Lower leg skin (tissue), 4 donors: ENCODE measurements at regions not wholly inside any gene's neighbourhood (a gene's known extent, or its start where the extent isn't known, plus 50 kb on each side); places are given as distances from the start of the nearest gene placed in this dataset.
A peak's percentile ranks its signal among the peaks of the same experiment; 100 is the strongest.

Source experiments
- DNase-seq, 2 donors: peaks; one replicate each; pipeline ENCODE4 v3.0.0-alpha.2; 2019; ENCODE audit warnings: low spot score in 2 of 2
- H3K4me3 ChIP-seq: fragments of 200-600 bp; sonication (generic); 2 replicates; pipeline ENCODE4 v1.5.1; 2017; ENCODE audit warnings: mild to moderate bottlenecking, low read depth; ENCODE audit not compliant: poor library complexity, severe bottlenecking
- POLR2A ChIP-seq, 2 donors: fragments of 450-650 bp; IDR thresholded peaks; one replicate each; pipeline ENCODE4 v1.6.1; 2016 to 2017; ENCODE audit warnings: antibody characterized with exemption in 2 of 2, mild to moderate bottlenecking in 1 of 2, moderate library complexity in 1 of 2
- WGBS, 2 donors: methylation state at CpG; one replicate each; pipeline ENCODE4 v1.1.5; 2018; 5-methylcytosine and 5-hydroxymethylcytosine counted together
- intact Hi-C: fragments of 100-400 bp; cut with DNase I; formaldehyde crosslinking; loops from one replicate; pipeline ENCODE4 v1.15.0; 2023; ENCODE audit warnings: low total_unique reads
- TF ChIP-seq, protein P1 (sequence below), 3 donors: fragments of 450-650 bp; IDR thresholded peaks; one replicate each; pipeline ENCODE4 v1.5.1; 2016; ENCODE audit warnings: antibody characterized with exemption in 3 of 3, mild to moderate bottlenecking in 3 of 3, moderate library complexity in 2 of 3

DNA sequence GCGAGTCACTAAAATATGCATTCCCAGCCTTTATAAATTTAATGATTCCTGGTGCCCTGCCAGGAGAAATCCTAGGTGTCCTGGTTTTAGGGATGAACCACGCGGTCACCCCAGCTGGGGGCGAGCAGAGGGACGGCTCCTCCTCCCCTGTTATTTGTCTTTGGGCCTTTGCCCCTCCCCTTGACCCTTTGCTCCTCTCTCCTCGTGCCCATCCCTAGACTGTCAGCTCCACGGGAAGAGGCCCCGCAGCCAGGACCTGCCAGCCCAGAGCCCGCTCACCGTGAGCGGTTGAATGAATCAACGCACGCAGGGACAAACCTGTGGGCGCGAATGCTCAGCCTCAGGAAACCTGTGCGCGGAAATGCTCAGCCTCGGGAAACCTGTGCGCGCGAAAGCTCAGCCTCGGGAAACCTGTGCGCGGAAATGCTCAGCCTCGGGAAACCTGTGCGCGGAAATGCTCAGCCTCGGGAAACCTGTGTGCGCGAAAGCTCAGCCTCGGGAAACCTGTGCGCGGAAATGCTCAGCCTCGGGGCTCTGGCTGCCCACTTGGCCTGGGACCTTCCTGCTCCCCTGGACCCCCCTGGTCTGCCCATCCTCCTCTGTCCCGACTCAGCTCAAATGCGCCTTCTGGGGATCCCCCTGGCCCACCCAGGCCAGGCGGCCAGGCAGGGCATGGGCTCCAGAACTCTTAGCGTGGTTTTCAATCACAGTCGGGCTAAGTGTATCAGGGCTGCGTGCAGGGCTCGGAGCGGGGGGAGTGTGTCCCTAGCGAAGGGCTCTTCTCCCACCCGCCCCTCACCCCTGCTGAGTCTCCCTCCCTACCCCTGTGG lies 140.5 kb upstream of the COL5A1 start:
- H3K4me3 ChIP-seq, result no peak overlapping the region
- peak in 1 of 2 donors; percentile 76 for DNase-seq
- 27 to 44% methylated on average over 41 to 44 of the region's 44 CpGs for WGBS, 2 donors
- no peak for TF ChIP-seq POLR2A (IDR thresholded peaks at IDR 0.05)
- TF ChIP-seq, protein P1, sequence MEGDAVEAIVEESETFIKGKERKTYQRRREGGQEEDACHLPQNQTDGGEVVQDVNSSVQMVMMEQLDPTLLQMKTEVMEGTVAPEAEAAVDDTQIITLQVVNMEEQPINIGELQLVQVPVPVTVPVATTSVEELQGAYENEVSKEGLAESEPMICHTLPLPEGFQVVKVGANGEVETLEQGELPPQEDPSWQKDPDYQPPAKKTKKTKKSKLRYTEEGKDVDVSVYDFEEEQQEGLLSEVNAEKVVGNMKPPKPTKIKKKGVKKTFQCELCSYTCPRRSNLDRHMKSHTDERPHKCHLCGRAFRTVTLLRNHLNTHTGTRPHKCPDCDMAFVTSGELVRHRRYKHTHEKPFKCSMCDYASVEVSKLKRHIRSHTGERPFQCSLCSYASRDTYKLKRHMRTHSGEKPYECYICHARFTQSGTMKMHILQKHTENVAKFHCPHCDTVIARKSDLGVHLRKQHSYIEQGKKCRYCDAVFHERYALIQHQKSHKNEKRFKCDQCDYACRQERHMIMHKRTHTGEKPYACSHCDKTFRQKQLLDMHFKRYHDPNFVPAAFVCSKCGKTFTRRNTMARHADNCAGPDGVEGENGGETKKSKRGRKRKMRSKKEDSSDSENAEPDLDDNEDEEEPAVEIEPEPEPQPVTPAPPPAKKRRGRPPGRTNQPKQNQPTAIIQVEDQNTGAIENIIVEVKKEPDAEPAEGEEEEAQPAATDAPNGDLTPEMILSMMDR (IDR thresholded peaks at IDR 0.05), result no peak
- intact Hi-C loops, result no loop called here

DNA sequence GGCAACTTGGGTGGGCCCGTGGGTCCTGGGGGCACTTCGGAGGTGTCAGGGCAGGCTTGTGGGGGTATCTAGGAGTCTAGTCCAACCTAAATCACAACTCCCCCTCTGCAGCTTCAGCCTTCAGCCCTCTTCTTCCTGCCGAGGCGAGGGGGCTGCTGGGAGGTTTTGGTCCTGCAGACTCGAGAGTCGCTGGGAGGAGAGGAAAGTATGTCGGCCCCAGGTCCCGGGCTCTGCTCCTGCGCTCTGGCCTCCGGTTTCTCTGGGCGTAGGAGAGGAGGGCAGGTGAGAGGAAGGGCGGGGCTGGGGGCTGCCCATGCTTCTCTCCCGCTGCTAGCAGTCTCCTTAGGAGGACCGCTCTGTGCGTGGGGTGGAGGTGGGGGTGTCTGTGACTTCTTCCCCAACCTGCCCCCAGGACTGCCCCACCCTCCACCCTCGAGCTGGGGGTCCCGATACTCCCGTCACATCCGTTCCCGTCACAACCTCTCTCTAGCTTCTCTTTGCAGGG lies 139.8 kb upstream of the COL5A1 start:
- peak in 1 of 2 donors; percentile 61 for DNase-seq
- no peak overlapping the region for H3K4me3 ChIP-seq
- TF ChIP-seq POLR2A (IDR thresholded peaks at IDR 0.05), result no peak
- intact Hi-C loops, result no loop called here
- 46 to 48% methylated on average over 16 to 20 of the region's 20 CpGs for WGBS, 2 donors

DNA sequence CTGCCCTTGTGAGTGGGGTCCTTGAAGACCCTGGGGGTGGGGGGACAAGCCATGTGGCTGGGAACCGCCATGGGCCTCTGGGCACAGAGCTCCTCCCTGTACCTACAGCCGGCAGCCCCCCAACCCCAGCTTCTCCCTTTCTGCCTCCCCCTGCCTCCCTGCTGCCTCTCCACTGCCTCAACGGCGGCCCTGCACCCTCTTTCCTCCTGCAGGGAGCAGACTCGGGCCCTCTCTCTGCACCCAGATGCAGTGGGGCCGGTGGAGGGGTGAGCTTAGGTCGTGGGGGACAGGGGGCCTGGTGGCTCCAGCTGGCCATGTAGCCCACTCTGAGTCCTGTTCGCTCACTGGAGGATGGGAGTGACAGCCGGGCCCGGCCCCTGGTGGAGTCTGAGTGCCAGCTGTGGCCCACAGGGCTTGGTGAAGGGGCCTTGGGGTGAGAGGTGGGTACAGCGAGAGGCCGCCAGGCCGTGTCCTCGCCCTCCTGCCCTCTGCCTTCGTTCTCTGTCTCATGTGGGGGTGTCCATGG lies 139.3 kb upstream of the COL5A1 start:
- no peak for TF ChIP-seq POLR2A (IDR thresholded peaks at IDR 0.05)
- TF ChIP-seq, protein P1 (IDR thresholded peaks at IDR 0.05), result no peak
- 75 to 81% methylated on average over 14 to 15 of the region's 15 CpGs for WGBS, 2 donors
- DNase-seq, result peak in 1 of 2 donors; percentile 82
- no peak overlapping the region for H3K4me3 ChIP-seq
- intact Hi-C loops, result no loop called here

DNA sequence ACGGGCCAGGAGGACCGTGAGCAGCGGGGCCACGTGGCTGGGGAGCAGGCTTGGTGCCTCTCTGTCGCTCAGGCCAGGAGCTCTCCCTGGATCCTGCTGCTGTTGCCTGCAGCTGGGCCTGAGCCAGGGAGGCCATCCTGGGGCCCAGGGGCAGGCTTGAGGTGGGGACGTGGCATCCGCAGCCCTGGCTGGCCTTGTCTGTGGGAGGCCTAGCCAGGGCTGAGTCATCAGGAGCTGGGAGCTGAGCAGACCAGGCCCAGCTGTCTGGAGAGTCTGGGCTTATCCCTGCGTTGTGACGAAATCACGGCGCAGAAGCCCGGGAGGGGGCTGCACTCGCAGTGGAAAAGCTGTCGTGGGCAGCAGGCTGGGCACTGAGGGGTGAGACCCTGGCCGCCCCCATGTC lies 138.8 kb upstream of the COL5A1 start:
- 60 to 75% methylated on average over 9 to 13 of the region's 15 CpGs for WGBS, 2 donors
- DNase-seq, result peak in 1 of 2 donors; percentile 90
- no peak overlapping the region for H3K4me3 ChIP-seq
- intact Hi-C loops, result no loop called here
- no peak for TF ChIP-seq POLR2A (IDR thresholded peaks at IDR 0.05)
- TF ChIP-seq, protein P1 (IDR thresholded peaks at IDR 0.05), result no peak

DNA sequence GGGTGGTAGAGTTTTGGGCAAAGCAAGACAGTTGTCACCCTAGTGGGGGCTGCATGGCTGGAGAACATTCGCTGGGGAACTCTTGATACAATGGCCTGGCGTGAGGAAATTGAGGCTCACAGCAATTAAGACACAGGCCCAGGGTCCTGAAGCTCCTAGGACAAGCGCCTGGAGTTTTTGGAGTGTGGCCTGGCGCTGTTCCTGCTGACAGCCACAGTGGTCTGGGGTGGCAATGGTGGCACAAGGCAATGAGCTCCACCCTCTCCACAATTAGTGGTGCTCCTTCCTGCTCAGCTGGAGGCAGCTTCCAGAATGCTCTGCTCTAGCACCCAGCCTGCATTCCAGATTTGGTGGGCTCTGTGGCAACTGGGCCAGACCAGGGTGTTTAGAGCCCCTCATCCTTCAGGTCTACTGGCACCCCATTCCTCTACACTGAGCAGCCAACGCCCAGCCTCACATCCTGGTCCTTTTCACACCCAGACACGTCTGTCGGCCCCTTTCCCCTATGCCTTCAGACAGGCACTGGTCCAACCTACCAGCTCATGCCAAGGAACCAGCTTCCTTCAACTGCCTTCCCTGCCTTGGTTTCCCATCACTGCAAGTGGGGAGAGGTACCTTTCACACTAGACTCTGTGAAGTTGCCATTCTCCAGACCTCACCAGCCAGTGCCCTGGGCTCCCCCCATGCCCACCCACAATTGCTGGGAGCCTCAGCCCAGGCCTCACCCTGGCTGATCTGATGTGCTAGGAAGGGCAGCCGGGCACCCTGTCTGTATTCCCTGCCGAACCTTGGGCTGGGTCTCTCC lies 138.1 kb upstream of the COL5A1 start:
- intact Hi-C loops, result no loop called here
- 81 to 85% methylated on average over 9 of the region's 9 CpGs for WGBS, 2 donors
- H3K4me3 ChIP-seq, result no peak overlapping the region
- peak in 1 of 2 donors; percentile 72 for DNase-seq
- TF ChIP-seq, protein P1 (IDR thresholded peaks at IDR 0.05), result no peak
- no peak for TF ChIP-seq POLR2A (IDR thresholded peaks at IDR 0.05)

DNA sequence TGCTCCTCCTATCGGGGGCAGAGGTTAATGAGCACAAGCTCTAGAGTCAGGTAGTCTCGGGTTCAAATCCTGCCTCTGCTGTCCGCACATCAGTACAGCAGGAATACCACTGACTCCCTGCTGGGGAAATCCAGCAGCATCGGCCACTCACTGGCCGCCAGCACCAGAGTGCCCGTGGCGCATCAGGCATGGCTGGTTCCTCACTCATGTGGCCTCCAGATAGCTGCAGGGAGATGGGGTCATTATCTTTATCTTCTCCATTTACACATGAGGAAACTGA lies 137.6 kb upstream of the COL5A1 start:
- intact Hi-C loops, result no loop called here
- DNase-seq, result peak in 1 of 2 donors; percentile 48
- 97 to 100% methylated on average over 7 of the region's 7 CpGs for WGBS, 2 donors
- H3K4me3 ChIP-seq, result no peak overlapping the region
- TF ChIP-seq, protein P1 (IDR thresholded peaks at IDR 0.05), result no peak
- no peak for TF ChIP-seq POLR2A (IDR thresholded peaks at IDR 0.05)
